MCF 10A (cell line): ENCODE measurements at regions not wholly inside any gene's neighbourhood (a gene's known extent, or its start where the extent isn't known, plus 50 kb on each side); places are given as distances from the start of the nearest gene placed in this dataset.

Source experiments
- BruUV-seq: library from RNA; stranded (reverse); fragments of 400-500 nt; replicated peaks from 2 replicates; lab custom pipeline; 2021; lab: Mats Ljungman, UMichigan
- CTCF ChIA-PET: fragments of 300-600 bp; sonication (Branson Sonifier 250); formaldehyde crosslinking; extraction: SDS; loops from one replicate; lab custom pipeline; 2021; ENCODE audit warnings: antibody characterized with exemption, inconsistent platforms; lab: Yijun Ruan, JAX
- POLR2A ChIA-PET: fragments of 300-600, 350-650 bp; sonication (Branson Sonifier 250); formaldehyde crosslinking; extraction: SDS; loops from one replicate; lab custom pipeline; 2020; ENCODE audit warnings: antibody characterized with exemption, inconsistent platforms; lab: Yijun Ruan, JAX
- DNase-seq: peaks from one replicate; pipeline ENCODE4 v3.0.0-alpha.2; 2018; ENCODE audit not compliant: unreplicated experiment
- H3K27ac Mint-ChIP-seq: one replicate; pipeline ENCODE4 v1.8.0; 2022; ENCODE audit warnings: mild to moderate bottlenecking, low read depth, mixed read lengths; ENCODE audit not compliant: unreplicated experiment
- H3K27me3 Mint-ChIP-seq: one replicate; pipeline ENCODE4 v1.8.0; 2022; ENCODE audit warnings: mixed read lengths; ENCODE audit not compliant: insufficient read depth, unreplicated experiment
- H3K36me3 Mint-ChIP-seq: one replicate; pipeline ENCODE4 v1.8.0; 2022; ENCODE audit warnings: mild to moderate bottlenecking, moderate library complexity, mixed read lengths; ENCODE audit not compliant: insufficient read depth, unreplicated experiment
- H3K4me1 Mint-ChIP-seq: one replicate; pipeline ENCODE4 v1.8.0; 2022; ENCODE audit warnings: mixed read lengths; ENCODE audit not compliant: insufficient read depth, unreplicated experiment
- H3K4me3 Mint-ChIP-seq: one replicate; pipeline ENCODE4 v1.8.0; 2022; ENCODE audit warnings: mild to moderate bottlenecking, moderate library complexity, mixed read lengths; ENCODE audit not compliant: unreplicated experiment
- H3K9me3 Mint-ChIP-seq: one replicate; pipeline ENCODE4 v1.8.0; 2022; ENCODE audit warnings: mixed read lengths; ENCODE audit not compliant: unreplicated experiment
- intact Hi-C: fragments of 100-400 bp; cut with micrococcal nuclease; formaldehyde crosslinking; loops from 2 replicates; pipeline ENCODE4 v1.14.1; 2022
- TF ChIP-seq, protein P1 (sequence below): fragments of 200-600 bp; IDR thresholded peaks from one replicate; pipeline ENCODE4 v1.8.0; 2022; ENCODE audit warnings: antibody characterized with exemption, mild to moderate bottlenecking; ENCODE audit not compliant: unreplicated experiment

DNA sequence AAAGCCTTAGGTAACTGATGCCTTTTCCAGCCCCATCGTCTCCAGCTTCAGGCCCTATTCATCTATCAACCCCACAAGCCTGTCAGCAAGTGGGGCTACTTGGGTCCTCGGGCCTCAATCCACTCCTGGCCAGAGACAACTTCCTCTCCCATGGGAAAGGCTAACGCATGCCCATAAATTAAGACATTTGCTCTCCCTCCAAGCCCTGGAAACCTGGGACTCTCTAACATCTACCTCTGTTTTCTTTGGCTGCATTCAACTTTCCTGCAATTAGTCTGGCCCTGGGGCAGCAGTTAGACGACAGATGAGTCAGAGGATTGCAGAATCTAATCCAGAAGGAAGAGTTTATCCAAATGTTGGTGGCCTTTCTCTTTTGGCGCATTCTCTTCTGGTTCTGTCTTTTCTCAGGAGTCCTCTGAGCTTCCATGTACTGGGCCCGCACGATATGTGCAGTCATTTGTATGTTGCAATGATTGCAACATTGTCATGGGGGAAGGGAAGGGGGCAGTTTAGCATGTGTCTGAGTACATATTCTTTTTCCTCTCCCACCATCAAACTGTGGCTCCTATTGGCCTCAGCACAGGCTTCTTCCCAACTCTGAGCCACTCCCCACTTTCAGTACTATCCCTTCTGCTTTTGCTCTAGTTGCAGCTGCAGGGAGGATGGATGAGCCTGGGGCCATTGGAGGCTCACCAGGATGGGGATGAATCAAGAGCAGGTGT is 54.4 kb downstream of the NAV1 start:
- peak; percentile 100 for DNase-seq
- CTCF ChIA-PET, result interaction anchor here (0.6 to 4.1 kb wide), 9 partner anchors 9 to 1007 kb away, joined by 3 to 34 read pairs (median 3); no protein-coding TSS in a partner anchor
- H3K36me3 Mint-ChIP-seq, result peaks cover 13% of the 10 kb centered on the region
- H3K4me1 Mint-ChIP-seq, result peaks cover 59% of the 10 kb centered on the region
- H3K27ac Mint-ChIP-seq, result peak overlapping the region; percentile 21
- TF ChIP-seq, protein P1, sequence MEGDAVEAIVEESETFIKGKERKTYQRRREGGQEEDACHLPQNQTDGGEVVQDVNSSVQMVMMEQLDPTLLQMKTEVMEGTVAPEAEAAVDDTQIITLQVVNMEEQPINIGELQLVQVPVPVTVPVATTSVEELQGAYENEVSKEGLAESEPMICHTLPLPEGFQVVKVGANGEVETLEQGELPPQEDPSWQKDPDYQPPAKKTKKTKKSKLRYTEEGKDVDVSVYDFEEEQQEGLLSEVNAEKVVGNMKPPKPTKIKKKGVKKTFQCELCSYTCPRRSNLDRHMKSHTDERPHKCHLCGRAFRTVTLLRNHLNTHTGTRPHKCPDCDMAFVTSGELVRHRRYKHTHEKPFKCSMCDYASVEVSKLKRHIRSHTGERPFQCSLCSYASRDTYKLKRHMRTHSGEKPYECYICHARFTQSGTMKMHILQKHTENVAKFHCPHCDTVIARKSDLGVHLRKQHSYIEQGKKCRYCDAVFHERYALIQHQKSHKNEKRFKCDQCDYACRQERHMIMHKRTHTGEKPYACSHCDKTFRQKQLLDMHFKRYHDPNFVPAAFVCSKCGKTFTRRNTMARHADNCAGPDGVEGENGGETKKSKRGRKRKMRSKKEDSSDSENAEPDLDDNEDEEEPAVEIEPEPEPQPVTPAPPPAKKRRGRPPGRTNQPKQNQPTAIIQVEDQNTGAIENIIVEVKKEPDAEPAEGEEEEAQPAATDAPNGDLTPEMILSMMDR, result no peak
- peaks cover 10% of the 10 kb centered on the region for H3K27me3 Mint-ChIP-seq
- POLR2A ChIA-PET, result interaction anchor here (0.5 to 2.5 kb wide), 14 partner anchors 10 to 235 kb away, joined by 3 to 13 read pairs (median 4); no protein-coding TSS in a partner anchor
- no peaks in the 10 kb centered on the region for H3K9me3 Mint-ChIP-seq
- BruUV-seq, result no TSS peak
- intact Hi-C loops, result loop anchor here (1.0 kb wide), 3 partner anchors 31 to 103 kb away; no protein-coding TSS in a partner anchor
- peak overlapping the region; percentile 39 for H3K4me3 Mint-ChIP-seq

GRCh38 chr1:201594575-201595245 is 55.8 kb downstream of the NAV1 start:
- POLR2A ChIA-PET, result interaction anchor here (0.6 to 2.5 kb wide), 7 partner anchors 10 to 119 kb away, joined by 3 to 13 read pairs (median 3); no protein-coding TSS in a partner anchor
- Mint-ChIP-seq H3K36me3 (peaks cover 14% of the 10 kb centered on the region), H3K4me3 (peak overlapping the region; percentile 39), H3K27ac (peak overlapping the region; percentile 52), H3K27me3 (peaks cover 10% of the 10 kb centered on the region), H3K4me1 (peaks cover 61% of the 10 kb centered on the region), H3K9me3 (no peaks in the 10 kb centered on the region)
- peak; percentile 60 for DNase-seq
- TF ChIP-seq, protein P1, result no peak
- intact Hi-C loops, result no loop called here
- no TSS peak for BruUV-seq
- CTCF ChIA-PET, result interaction anchor here (0.5 to 4.1 kb wide), 10 partner anchors 13 to 442 kb away, joined by 3 to 34 read pairs (median 4); no protein-coding TSS in a partner anchor

GRCh38 chr1:201595381-201595780 is 56.5 kb downstream of the NAV1 start:
- Mint-ChIP-seq H3K27ac (peak overlapping the region; percentile 52), H3K4me3 (no peak overlapping the region), H3K9me3 (no peaks in the 10 kb centered on the region), H3K36me3 (peaks cover 14% of the 10 kb centered on the region), H3K27me3 (peaks cover 10% of the 10 kb centered on the region), H3K4me1 (peaks cover 66% of the 10 kb centered on the region)
- CTCF ChIA-PET, result interaction anchor here (1.2 to 4.1 kb wide), 5 partner anchors 14 to 198 kb away, joined by 4 to 34 read pairs (median 6); no protein-coding TSS in a partner anchor
- TF ChIP-seq, protein P1, result no peak
- intact Hi-C loops, result no loop called here
- no peak for DNase-seq
- no TSS peak for BruUV-seq
- POLR2A ChIA-PET, result interaction anchor here (1.5 to 2.5 kb wide), 3 partner anchors 9 to 13 kb away, joined by 5 to 13 read pairs (median 11); no protein-coding TSS in a partner anchor
